Peyer's patch (tissue), 4 donors: ENCODE measurements at regions not wholly inside any gene's neighbourhood (a gene's known extent, or its start where the extent isn't known, plus 50 kb on each side); places are given as distances from the start of the nearest gene placed in this dataset.
"Not testable (repeated sequence)": the region's sequence is repeated elsewhere in the genome, so short reads cannot be mapped to it uniquely, and the experiment has no call there.

Source experiments
- POLR2A ChIP-seq, 2 donors: fragments of 450-650 bp; IDR thresholded peaks; one replicate each; pipeline ENCODE4 v1.5.1; 2017; ENCODE audit warnings: antibody characterized with exemption in 2 of 2, mild to moderate bottlenecking in 2 of 2, moderate library complexity in 2 of 2
- TF ChIP-seq, protein P1 (sequence below), 6 experiments: fragments of 450-650 bp in 4 of 6; fragments of 200-600 bp in 2 of 6; sonication (generic) in 1 of 6; IDR thresholded peaks; one replicate each; pipeline ENCODE4 v1.5.1; 2017 to 2019; ENCODE audit warnings: antibody characterized with exemption in 6 of 6, mild to moderate bottlenecking in 3 of 6, moderate library complexity in 1 of 6

DNA sequence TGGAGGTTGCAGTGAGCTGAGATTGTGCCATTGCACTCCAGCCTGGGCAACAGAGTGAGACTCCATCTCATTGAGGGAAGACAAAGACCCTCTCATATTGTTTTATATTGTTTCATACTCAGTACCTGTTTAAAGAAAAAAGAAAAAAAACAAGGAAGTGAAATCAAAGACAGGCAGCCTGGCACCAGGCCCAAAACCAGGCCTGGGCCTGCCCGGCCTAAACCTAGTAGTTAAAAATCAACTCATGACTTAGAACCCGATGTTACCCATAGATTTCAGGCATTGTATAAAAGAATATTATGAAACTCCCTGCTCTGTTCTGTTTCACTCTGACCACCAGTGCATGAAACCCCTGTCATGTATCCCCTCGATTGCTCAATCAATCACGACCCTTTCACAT lies 50.2 kb upstream of the GOLGA8O start:
- TF ChIP-seq, protein P1, sequence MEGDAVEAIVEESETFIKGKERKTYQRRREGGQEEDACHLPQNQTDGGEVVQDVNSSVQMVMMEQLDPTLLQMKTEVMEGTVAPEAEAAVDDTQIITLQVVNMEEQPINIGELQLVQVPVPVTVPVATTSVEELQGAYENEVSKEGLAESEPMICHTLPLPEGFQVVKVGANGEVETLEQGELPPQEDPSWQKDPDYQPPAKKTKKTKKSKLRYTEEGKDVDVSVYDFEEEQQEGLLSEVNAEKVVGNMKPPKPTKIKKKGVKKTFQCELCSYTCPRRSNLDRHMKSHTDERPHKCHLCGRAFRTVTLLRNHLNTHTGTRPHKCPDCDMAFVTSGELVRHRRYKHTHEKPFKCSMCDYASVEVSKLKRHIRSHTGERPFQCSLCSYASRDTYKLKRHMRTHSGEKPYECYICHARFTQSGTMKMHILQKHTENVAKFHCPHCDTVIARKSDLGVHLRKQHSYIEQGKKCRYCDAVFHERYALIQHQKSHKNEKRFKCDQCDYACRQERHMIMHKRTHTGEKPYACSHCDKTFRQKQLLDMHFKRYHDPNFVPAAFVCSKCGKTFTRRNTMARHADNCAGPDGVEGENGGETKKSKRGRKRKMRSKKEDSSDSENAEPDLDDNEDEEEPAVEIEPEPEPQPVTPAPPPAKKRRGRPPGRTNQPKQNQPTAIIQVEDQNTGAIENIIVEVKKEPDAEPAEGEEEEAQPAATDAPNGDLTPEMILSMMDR (IDR thresholded peaks at IDR 0.05): not testable (repeated sequence)
- TF ChIP-seq POLR2A (IDR thresholded peaks at IDR 0.05): not testable (repeated sequence)
